ENCODE measurements at regions not wholly inside any gene's neighbourhood (a gene's known extent, or its start where the extent isn't known, plus 50 kb on each side); places are given as distances from the start of the nearest gene placed in this dataset.

DNA sequence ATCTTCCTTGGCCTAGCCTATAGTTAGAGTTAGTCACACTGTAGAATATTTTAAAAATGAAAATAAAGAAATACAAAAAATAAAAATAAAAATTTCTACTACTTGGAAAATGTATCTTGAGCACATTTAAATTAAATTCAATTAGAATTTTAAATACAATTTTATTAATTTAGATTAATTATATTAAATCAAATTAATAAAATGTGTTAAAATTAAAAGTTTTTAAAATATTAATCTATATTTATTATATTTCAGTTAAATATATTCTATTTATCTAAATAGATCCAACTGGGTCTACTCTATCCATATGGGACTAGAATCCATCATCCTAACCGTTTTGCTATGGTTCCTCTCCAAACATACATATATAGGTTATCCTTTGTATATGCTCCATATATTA lies 588.3 kb upstream of the TMPRSS15 start:
- Histone ChIP-seq H3K36me3 (no peaks in the 10 kb centered on the region), H3K27ac (no peak overlapping the region), H3K4me3 (no peak overlapping the region), H3K4me1 (no peaks in the 10 kb centered on the region), H3K9me3 (no peaks in the 10 kb centered on the region), H3K27me3 (no peaks in the 10 kb centered on the region)
- no peak for TF ChIP-seq EP300 (IDR thresholded peaks at IDR 0.05)
- TF ChIP-seq POLR2AphosphoS5 (IDR thresholded peaks at IDR 0.05), result no peak
- no peak for TF ChIP-seq POLR2A (IDR thresholded peaks at IDR 0.05)
- TF ChIP-seq, protein P1, sequence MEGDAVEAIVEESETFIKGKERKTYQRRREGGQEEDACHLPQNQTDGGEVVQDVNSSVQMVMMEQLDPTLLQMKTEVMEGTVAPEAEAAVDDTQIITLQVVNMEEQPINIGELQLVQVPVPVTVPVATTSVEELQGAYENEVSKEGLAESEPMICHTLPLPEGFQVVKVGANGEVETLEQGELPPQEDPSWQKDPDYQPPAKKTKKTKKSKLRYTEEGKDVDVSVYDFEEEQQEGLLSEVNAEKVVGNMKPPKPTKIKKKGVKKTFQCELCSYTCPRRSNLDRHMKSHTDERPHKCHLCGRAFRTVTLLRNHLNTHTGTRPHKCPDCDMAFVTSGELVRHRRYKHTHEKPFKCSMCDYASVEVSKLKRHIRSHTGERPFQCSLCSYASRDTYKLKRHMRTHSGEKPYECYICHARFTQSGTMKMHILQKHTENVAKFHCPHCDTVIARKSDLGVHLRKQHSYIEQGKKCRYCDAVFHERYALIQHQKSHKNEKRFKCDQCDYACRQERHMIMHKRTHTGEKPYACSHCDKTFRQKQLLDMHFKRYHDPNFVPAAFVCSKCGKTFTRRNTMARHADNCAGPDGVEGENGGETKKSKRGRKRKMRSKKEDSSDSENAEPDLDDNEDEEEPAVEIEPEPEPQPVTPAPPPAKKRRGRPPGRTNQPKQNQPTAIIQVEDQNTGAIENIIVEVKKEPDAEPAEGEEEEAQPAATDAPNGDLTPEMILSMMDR (IDR thresholded peaks at IDR 0.05), result no peak
- WGBS, 2 donors (ENCODE audit: low coverage in 1 of 2), result 73 to 80% methylated on average over 1 of the region's 1 CpG
- ATAC-seq, result no peak

DNA sequence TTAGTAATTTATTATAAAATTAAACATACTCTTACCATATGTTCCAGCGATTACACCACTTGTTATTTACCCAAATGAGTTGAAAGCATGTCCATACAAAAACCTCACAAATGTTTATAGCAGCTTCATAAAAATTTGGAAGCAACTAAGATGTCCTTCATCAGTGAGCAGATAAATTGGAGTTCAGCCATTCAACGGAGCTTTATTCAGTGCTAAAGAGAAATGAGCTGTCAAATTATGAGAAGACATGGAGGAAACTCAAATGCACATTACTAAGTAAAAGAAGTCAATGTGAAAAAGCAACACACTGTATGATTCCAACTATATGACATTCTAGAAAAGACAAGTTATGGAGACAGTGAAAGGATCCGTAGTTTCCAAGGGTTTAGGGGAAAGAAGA lies 606.7 kb upstream of the TMPRSS15 start:
- Histone ChIP-seq H3K27ac (no peak overlapping the region), H3K9me3 (no peaks in the 10 kb centered on the region), H3K36me3 (no peaks in the 10 kb centered on the region), H3K4me3 (no peak overlapping the region), H3K4me1 (no peaks in the 10 kb centered on the region), H3K27me3 (no peaks in the 10 kb centered on the region)
- 27 to 28% methylated on average over 3 of the region's 3 CpGs for WGBS, 2 donors (ENCODE audit: low coverage in 1 of 2)
- ATAC-seq, result no peak
- TF ChIP-seq POLR2A (IDR thresholded peaks at IDR 0.05), result no peak
- no peak for TF ChIP-seq EP300 (IDR thresholded peaks at IDR 0.05)
- TF ChIP-seq POLR2AphosphoS5 (IDR thresholded peaks at IDR 0.05), result no peak
- TF ChIP-seq, protein P1 (IDR thresholded peaks at IDR 0.05), result no peak

DNA sequence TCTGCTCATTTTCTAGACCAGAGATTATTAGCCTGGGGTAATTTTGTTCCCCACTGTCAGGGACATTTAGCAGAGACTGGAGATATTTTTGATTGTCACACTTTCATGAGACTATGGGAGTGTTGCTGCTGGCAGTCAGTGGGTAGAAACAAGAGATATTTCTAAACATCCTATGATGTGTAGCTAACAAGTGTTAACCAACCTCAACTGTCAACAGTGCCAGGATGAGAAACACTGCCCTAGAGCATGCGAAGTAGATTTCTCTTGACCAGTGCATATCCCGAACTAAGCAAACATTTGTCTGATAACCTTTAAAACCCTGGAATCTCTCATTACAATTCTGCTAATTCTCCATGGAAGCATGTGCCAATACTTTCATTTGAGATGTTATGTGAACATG lies 607.4 kb upstream of the TMPRSS15 start:
- Histone ChIP-seq H3K27me3 (no peaks in the 10 kb centered on the region), H3K9me3 (no peaks in the 10 kb centered on the region), H3K4me1 (no peaks in the 10 kb centered on the region), H3K36me3 (no peaks in the 10 kb centered on the region), H3K4me3 (no peak overlapping the region), H3K27ac (no peak overlapping the region)
- TF ChIP-seq EP300 (IDR thresholded peaks at IDR 0.05), result no peak
- no peak for TF ChIP-seq POLR2AphosphoS5 (IDR thresholded peaks at IDR 0.05)
- TF ChIP-seq, protein P1 (IDR thresholded peaks at IDR 0.05), result no peak
- TF ChIP-seq POLR2A (IDR thresholded peaks at IDR 0.05), result no peak
- no peak for ATAC-seq
- 59 to 86% methylated on average over 2 of the region's 2 CpGs for WGBS, 2 donors (ENCODE audit: low coverage in 1 of 2)

DNA sequence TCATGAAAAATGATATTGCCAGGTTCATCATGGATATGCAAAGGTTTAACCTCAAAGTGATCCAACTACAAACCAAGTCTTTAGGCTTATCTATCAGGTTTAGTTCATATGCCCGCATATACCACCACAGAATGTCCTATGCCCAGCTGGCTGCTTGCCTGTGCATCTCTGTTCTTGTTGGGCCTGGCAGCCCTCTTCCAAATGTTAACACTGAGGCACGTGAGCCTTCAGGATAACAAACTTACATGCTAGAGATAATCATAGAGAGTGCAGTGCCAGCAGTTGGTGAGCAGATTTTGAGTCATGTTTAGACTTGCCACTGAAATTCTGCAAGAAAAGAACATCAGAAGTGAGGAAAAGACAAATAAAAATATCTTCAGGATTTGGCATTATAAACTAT lies 607.9 kb upstream of the TMPRSS15 start:
- no peaks in the 10 kb centered on the region for H3K4me1 ChIP-seq

DNA sequence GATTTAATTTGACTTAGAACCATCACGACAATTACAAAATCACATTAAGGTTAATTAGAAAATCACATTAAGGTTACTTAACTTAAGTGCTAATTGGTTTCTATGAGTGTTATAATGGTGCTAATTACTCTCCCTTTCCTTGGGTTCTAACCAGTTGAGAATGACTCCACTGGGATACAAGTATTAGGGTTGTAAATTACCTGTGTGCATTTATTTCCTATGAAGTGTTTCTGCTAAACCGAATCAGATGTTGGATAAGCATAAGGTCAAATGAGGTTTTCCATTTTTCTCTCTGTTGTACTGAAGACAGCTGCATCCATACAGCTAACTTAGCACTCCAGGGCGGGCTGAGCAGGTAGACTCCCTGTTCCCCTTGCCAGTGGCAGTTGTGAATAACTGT lies 610.3 kb upstream of the TMPRSS15 start:
- H3K4me3 ChIP-seq, result no peak overlapping the region
- WGBS, 2 donors (ENCODE audit: low coverage in 1 of 2), result 51 to 76% methylated on average over 3 of the region's 3 CpGs
- H3K4me1 ChIP-seq, result no peaks in the 10 kb centered on the region
- no peak for ATAC-seq
- TF ChIP-seq, protein P1 (IDR thresholded peaks at IDR 0.05), result no peak
- TF ChIP-seq POLR2A (IDR thresholded peaks at IDR 0.05) (no peak), POLR2AphosphoS5 (IDR thresholded peaks at IDR 0.05) (no peak), EP300 (IDR thresholded peaks at IDR 0.05) (no peak)
- H3K9me3 ChIP-seq, result no peaks in the 10 kb centered on the region
- H3K27me3 ChIP-seq, result no peaks in the 10 kb centered on the region
- H3K36me3 ChIP-seq, result no peaks in the 10 kb centered on the region
- H3K27ac ChIP-seq, result no peak overlapping the region

More for the DNA sequence above, 607.9 kb upstream of the TMPRSS15 start:
- TF ChIP-seq POLR2A (IDR thresholded peaks at IDR 0.05), result no peak
- no peak for TF ChIP-seq EP300 (IDR thresholded peaks at IDR 0.05)
- no peak for TF ChIP-seq POLR2AphosphoS5 (IDR thresholded peaks at IDR 0.05)
- TF ChIP-seq, protein P1 (IDR thresholded peaks at IDR 0.05), result no peak
- Histone ChIP-seq H3K27ac (no peak overlapping the region), H3K27me3 (no peaks in the 10 kb centered on the region), H3K9me3 (no peaks in the 10 kb centered on the region), H3K4me3 (no peak overlapping the region), H3K36me3 (no peaks in the 10 kb centered on the region)
- ATAC-seq, result no peak
- 50 to 75% methylated on average over 1 to 2 of the region's 2 CpGs for WGBS, 2 donors (ENCODE audit: low coverage in 1 of 2)

Data from gastroesophageal sphincter (tissue), 4 donors.